ENCODE measurements at regions not wholly inside any gene's neighbourhood (a gene's known extent, or its start where the extent isn't known, plus 50 kb on each side); places are given as distances from the start of the nearest gene placed in this dataset.

DNA sequence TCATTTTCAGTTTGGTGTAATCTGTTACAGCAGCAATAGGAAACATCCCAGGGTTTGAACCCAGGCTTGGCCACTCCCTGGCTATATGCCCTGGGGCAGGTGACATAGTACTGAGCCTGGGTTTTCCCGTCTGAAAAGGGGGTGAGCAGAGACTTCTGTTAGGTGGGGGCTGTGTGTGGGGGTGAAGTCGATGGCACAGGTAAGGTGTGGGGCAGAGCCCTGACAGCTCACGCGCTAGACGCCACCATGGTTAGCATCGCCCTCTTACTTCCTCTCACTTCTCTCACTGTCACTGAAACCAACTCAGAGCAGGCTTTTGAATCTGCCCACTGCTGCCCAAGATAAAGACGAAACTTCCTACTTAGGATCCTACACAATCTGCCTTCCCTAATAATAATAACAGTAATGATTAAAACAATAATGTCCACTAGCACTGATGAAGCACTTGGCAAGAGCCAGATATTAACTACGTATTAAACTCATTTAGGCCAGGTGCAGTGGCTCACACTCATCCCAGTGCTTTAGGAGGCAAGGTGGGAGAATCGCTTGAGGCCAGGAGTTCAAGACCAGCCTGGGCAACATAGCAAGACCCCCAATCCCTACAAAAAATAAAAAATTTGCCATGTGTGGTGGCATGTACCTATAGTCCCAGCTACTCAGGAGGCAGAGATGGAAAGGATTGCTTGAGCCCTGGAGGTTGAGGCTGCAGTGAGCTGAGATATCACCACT lies 117.9 kb upstream of the PTPN1 start:
- no peak for TF ChIP-seq POLR2A (IDR thresholded peaks at IDR 0.05)
- TF ChIP-seq, protein P1, sequence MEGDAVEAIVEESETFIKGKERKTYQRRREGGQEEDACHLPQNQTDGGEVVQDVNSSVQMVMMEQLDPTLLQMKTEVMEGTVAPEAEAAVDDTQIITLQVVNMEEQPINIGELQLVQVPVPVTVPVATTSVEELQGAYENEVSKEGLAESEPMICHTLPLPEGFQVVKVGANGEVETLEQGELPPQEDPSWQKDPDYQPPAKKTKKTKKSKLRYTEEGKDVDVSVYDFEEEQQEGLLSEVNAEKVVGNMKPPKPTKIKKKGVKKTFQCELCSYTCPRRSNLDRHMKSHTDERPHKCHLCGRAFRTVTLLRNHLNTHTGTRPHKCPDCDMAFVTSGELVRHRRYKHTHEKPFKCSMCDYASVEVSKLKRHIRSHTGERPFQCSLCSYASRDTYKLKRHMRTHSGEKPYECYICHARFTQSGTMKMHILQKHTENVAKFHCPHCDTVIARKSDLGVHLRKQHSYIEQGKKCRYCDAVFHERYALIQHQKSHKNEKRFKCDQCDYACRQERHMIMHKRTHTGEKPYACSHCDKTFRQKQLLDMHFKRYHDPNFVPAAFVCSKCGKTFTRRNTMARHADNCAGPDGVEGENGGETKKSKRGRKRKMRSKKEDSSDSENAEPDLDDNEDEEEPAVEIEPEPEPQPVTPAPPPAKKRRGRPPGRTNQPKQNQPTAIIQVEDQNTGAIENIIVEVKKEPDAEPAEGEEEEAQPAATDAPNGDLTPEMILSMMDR (IDR thresholded peaks at IDR 0.05) = no peak

Measured in lower leg skin (tissue), 3 donors.